B cell (primary cell): ENCODE measurements at regions not wholly inside any gene's neighbourhood (a gene's known extent, or its start where the extent isn't known, plus 50 kb on each side); places are given as distances from the start of the nearest gene placed in this dataset.

Source experiments
- EZH2 ChIP-seq: IDR thresholded peaks from 2 replicates; pipeline ENCODE4 v1.6.1; 2012; ENCODE audit warnings: borderline replicate concordance, low read depth, mild to moderate bottlenecking, moderate library complexity, low read length; ENCODE audit not compliant: insufficient read depth, poor library complexity, severe bottlenecking
- TF ChIP-seq, protein P1 (sequence below): fragments of 200-600 bp; IDR thresholded peaks from one replicate; pipeline ENCODE4 v1.8.0; 2022; ENCODE audit warnings: antibody characterized with exemption, mild to moderate bottlenecking

DNA sequence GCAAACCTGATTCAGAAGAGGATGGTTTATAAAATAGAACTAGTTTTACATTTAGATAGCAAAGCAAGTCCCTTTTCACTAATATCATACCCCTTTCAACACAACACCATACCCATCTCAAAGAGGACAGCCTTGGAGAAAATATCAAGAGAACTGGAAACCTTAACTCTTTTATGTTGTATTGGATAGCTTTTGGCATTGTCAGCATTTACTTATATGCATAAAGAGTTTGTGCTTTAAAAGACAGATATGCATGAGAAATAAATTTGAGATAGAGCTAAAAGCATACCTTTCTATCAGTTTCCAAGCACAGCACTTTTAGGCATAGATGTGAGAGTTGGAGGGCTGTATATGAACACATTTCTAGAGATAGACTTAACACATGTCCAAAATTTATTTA is 799.3 kb upstream of the ACO1 start:
- TF ChIP-seq, protein P1, sequence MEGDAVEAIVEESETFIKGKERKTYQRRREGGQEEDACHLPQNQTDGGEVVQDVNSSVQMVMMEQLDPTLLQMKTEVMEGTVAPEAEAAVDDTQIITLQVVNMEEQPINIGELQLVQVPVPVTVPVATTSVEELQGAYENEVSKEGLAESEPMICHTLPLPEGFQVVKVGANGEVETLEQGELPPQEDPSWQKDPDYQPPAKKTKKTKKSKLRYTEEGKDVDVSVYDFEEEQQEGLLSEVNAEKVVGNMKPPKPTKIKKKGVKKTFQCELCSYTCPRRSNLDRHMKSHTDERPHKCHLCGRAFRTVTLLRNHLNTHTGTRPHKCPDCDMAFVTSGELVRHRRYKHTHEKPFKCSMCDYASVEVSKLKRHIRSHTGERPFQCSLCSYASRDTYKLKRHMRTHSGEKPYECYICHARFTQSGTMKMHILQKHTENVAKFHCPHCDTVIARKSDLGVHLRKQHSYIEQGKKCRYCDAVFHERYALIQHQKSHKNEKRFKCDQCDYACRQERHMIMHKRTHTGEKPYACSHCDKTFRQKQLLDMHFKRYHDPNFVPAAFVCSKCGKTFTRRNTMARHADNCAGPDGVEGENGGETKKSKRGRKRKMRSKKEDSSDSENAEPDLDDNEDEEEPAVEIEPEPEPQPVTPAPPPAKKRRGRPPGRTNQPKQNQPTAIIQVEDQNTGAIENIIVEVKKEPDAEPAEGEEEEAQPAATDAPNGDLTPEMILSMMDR, result no peak
- no peak for TF ChIP-seq EZH2
